NCI-H146 treated with DMSO at 0.1 percent for 48 hours (cell line): ENCODE measurements at regions not wholly inside any gene's neighbourhood (a gene's known extent, or its start where the extent isn't known, plus 50 kb on each side); places are given as distances from the start of the nearest gene placed in this dataset.

ENCODE experiments used
- DNase-seq: peaks from one replicate; lab custom pipeline; 2025; ENCODE audit not compliant: unreplicated experiment; lab: John Stamatoyannopoulos, UW

GRCh38 chr4:110675426-110675825 lies 52.5 kb upstream of the PITX2 start:
- no peak for DNase-seq

- no peak for DNase-seq
Observed at GRCh38 chr4:110676241-110676640, 53.4 kb upstream of the PITX2 start.

GRCh38 chr4:110678517-110679227 lies 55.8 kb upstream of the PITX2 start:
- no peak for DNase-seq

- DNase-seq = no peak
Observed at GRCh38 chr4:110680265-110680664, 57.4 kb upstream of the PITX2 start.

- DNase-seq = no peak
Observed at GRCh38 chr4:110681381-110681780, 58.5 kb upstream of the PITX2 start.

- DNase-seq = no peak
Observed at GRCh38 chr4:110682311-110682710, 59.4 kb upstream of the PITX2 start.

GRCh38 chr4:110683601-110684000 lies 60.7 kb upstream of the PITX2 start:
- no peak for DNase-seq

GRCh38 chr4:110702326-110702725 lies 79.4 kb upstream of the PITX2 start:
- DNase-seq = no peak

GRCh38 chr4:110704748-110705439 lies 82.0 kb upstream of the PITX2 start:
- no peak for DNase-seq

- DNase-seq = no peak
Observed at GRCh38 chr4:110705440-110705782, 82.5 kb upstream of the PITX2 start.

GRCh38 chr4:110710070-110710469 lies 87.2 kb upstream of the PITX2 start:
- no peak for DNase-seq

- DNase-seq = no peak
Observed at GRCh38 chr4:110712486-110712885, 89.6 kb upstream of the PITX2 start.

- DNase-seq = no peak
Observed at GRCh38 chr4:110730318-110730717, 107.4 kb upstream of the PITX2 start.

GRCh38 chr4:110733901-110734300 lies 111.0 kb upstream of the PITX2 start:
- no peak for DNase-seq

GRCh38 chr4:110735686-110736085 lies 112.8 kb upstream of the PITX2 start:
- no peak for DNase-seq

- DNase-seq = no peak
Observed at GRCh38 chr4:110737931-110738330, 115.1 kb upstream of the PITX2 start.

- DNase-seq = no peak
Observed at GRCh38 chr4:110742143-110742542, 119.3 kb upstream of the PITX2 start.

GRCh38 chr4:110748071-110748470 lies 125.2 kb upstream of the PITX2 start:
- no peak for DNase-seq

GRCh38 chr4:110751183-110751582 lies 128.3 kb upstream of the PITX2 start:
- DNase-seq = no peak

- no peak for DNase-seq
Observed at GRCh38 chr4:110751986-110752385, 129.1 kb upstream of the PITX2 start.

GRCh38 chr4:110753466-110753865 lies 130.6 kb upstream of the PITX2 start:
- DNase-seq = no peak

GRCh38 chr4:110754716-110755115 lies 131.8 kb upstream of the PITX2 start:
- DNase-seq = no peak

- no peak for DNase-seq
Observed at GRCh38 chr4:110769578-110769977, 146.7 kb upstream of the PITX2 start.
